GM21737 (cell line): ENCODE measurements at regions not wholly inside any gene's neighbourhood (a gene's known extent, or its start where the extent isn't known, plus 50 kb on each side); places are given as distances from the start of the nearest gene placed in this dataset.
"Not testable (repeated sequence)": the region's sequence is repeated elsewhere in the genome, so short reads cannot be mapped to it uniquely, and the experiment has no call there.

Experiments used
- ATAC-seq: cut with Tn5 transposase; IDR thresholded peaks from one replicate; pipeline ENCODE4 v1.9.1; 2021; ENCODE audit warnings: mild to moderate bottlenecking, moderate library complexity; ENCODE audit not compliant: unreplicated experiment

- no peak for ATAC-seq
Observed at GRCh38 chr5:162762119-162762518, 675.3 kb upstream of the CCNG1 start.

DNA sequence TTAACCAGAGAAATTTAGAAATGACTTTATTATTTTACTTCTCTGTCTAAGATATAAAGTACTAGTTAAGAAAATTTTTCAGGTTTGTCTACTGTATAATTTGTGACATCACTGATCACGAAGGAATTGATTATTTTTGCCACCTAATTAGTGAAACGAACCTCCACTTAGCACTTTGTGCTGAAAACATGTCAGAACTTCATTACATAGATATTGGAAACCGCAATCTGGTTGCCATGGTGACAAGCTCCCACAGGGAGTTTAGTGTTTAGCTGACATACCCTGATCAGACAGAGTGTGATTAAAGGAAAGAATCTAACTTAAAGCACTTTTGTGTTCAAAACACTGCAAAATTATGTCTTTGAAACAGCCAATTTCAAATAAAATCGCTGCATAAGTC lies 668.4 kb upstream of the CCNG1 start:
- ATAC-seq: no peak

- ATAC-seq: no peak
Observed at GRCh38 chr5:162785673-162786072, 651.7 kb upstream of the CCNG1 start.

GRCh38 chr5:162786234-162786633 lies 651.2 kb upstream of the CCNG1 start:
- no peak for ATAC-seq

DNA sequence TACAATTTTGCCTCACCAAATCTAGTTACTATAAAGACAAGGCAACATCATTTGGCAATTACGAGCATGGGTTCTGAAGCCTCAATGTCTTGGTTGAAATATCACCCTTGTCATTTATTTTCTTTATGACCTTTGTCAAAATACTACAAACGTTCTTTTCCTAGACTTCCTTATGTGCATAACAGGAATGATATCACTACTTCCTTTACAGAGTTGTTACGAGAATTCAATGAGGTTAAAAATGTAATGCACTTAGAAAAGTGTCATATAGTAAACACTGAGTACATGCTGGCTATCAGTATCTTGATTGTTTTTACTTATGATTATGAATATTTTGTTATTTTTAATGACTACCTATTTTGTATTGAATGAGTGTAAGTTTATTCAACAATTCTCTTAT lies 640.9 kb upstream of the CCNG1 start:
- no peak for ATAC-seq

GRCh38 chr5:162800301-162800700 lies 637.1 kb upstream of the CCNG1 start:
- no peak for ATAC-seq

DNA sequence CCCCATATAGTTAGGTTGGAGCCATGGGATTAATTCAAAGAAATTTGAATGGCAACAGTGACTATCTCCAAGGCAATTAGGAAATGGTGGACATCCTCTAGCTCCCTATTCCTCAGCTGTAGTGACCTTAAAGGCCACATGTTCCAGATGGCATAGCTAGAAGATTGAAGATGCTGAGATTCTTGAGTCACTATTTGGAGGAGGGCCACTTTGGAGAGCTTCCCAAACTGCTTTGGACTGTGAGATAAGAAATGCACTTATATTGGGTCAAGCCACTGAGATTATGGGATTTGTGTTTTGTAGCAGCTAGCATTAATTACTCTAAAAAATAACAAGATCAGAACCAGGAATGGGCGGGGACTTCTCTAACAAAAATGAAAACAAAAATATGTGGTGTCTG lies 636.2 kb upstream of the CCNG1 start:
- no peak for ATAC-seq

GRCh38 chr5:162806195-162806594 lies 631.2 kb upstream of the CCNG1 start:
- ATAC-seq: no peak

- ATAC-seq: no peak
Observed at GRCh38 chr5:162811071-162811470, 626.3 kb upstream of the CCNG1 start.

- no peak for ATAC-seq
Observed at GRCh38 chr5:162816816-162817215, 620.6 kb upstream of the CCNG1 start.

- no peak for ATAC-seq
Observed at GRCh38 chr5:162817364-162817763, 620.0 kb upstream of the CCNG1 start.

GRCh38 chr5:162821664-162822063 lies 615.7 kb upstream of the CCNG1 start:
- ATAC-seq: not testable (repeated sequence)

GRCh38 chr5:162824360-162824759 lies 613.0 kb upstream of the CCNG1 start:
- ATAC-seq: no peak

DNA sequence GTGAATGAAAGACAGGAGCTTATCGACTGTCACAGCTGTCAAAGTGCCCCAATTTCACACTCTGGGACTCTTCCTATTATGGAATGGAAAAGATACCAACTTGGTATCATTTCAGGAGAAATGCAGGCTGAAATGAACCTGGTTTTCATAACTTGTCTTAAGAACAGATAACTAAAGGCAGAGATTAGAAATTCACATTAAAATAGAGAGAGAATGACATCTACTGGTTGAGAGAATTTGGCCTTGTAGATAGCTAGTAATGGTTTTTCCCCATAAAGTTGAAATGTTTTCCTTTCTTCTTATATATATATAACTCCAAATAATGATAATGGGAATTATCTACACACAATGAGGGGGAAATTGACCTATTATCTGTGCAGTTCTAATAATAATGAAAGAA lies 600.2 kb upstream of the CCNG1 start:
- ATAC-seq: no peak

- ATAC-seq: no peak
Observed at GRCh38 chr5:162842727-162843126, 594.7 kb upstream of the CCNG1 start.

GRCh38 chr5:162852134-162852533 lies 585.3 kb upstream of the CCNG1 start:
- ATAC-seq: no peak

DNA sequence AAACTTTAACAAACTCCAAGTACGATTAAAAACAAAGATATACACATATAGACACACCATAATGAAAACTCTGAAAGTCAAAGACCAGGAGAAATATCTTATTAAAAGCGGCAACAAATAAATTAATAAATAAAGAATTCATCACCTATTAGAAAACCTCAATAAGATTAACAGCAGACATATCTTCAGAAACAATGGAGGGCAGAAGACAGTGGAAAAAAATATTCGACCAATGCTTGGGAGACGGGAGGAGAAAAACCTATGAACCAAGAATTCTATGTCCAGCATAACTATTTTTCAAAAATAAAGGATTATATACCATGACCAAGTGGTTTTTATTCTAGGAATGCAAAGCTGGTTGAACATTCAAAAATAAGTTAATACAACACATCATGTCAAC lies 578.6 kb upstream of the CCNG1 start:
- ATAC-seq: no peak

- ATAC-seq: no peak
Observed at GRCh38 chr5:162870966-162871365, 566.4 kb upstream of the CCNG1 start.

DNA sequence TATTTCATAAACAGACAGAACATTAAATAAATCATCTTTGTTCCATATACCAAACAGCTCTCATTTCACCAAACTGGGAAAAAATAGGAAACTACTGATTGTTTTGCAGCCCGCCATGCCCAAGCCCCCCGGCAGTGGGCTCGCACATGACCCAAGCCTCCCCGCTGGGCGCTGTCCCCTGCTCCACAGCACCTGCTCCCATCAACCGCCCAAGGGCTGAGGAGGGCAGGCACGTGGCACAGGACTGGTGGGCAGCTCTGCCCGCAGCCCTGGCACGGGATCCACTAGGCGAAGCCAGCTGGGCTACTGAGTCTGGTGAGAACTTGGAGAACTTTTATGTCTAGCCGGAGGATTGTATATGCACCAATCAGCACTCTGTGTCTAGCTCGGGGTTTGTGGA lies 554.8 kb upstream of the CCNG1 start:
- no peak for ATAC-seq

- no peak for ATAC-seq
Observed at GRCh38 chr5:162886717-162887116, 550.7 kb upstream of the CCNG1 start.

DNA sequence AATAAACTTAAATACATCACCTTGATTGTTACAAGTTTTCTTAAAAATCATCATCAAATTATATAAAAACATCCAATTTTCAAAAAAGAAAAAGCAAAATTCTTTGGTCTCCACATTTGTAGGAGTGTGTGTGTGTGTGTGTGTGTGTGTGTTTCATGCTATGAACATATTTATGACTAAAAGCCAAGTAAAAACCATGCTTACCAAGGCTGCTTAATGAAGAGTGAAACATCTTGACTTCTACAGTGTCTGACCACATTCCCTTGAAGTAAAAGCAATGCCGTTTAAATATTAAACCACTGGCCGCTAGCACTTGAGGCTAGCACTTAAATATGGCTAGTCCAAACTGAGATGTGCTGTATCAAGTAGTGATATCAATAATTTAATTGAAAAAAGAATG lies 549.1 kb upstream of the CCNG1 start:
- no peak for ATAC-seq

- no peak for ATAC-seq
Observed at GRCh38 chr5:162911873-162912272, 525.5 kb upstream of the CCNG1 start.

DNA sequence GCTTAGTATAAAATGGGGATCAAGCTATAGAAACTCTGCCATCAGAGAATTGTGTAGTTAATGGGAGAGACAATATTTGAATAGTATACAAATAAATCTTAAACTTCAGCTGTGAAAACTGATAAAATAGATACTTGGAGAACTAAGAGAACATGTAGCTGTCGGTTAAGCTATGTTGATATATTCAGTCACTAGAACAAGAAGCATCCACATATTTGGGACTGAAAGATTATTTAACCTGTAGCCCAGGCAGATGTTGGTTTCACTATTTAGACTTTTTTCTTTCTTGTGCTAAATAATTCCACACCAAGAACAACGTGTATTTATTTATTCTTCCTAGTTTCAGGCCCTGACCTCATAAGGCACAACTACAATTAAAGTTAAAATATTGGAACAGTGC lies 521.0 kb upstream of the CCNG1 start:
- ATAC-seq: no peak

DNA sequence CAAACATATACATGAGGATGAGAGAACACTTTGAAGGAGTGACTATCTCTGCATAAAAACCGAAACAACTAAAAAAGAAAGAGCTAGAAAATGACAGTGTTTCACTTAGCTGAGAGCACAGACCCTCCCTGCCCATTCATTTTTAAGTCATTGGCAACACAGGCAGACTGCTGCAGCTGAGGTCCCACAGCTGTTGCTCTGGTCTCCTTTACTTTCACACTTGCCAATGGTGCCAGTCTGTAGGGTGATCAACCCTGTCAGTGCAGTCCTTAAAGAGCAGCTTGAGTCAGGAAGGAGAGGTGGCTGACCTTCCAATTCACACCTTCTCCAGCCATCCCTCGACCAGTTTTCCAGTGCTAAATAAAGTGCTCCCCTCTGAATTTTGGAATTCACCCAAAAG lies 508.3 kb upstream of the CCNG1 start:
- ATAC-seq: no peak
